HG03354 (cell line): ENCODE measurements at regions not wholly inside any gene's neighbourhood (a gene's known extent, or its start where the extent isn't known, plus 50 kb on each side); places are given as distances from the start of the nearest gene placed in this dataset.
"Not testable (repeated sequence)": the region's sequence is repeated elsewhere in the genome, so short reads cannot be mapped to it uniquely, and the experiment has no call there.

Source experiments
- ATAC-seq: cut with Tn5 transposase; IDR thresholded peaks from one replicate; pipeline ENCODE4 v1.9.1; 2021; ENCODE audit warnings: mild to moderate bottlenecking; ENCODE audit not compliant: unreplicated experiment, poor library complexity, severe bottlenecking

- no peak for ATAC-seq
Measured at GRCh38 chr3:110487840-110488239, 583.8 kb upstream of the NECTIN3 start.

GRCh38 chr3:110491413-110491812 lies 580.2 kb upstream of the NECTIN3 start:
- no peak for ATAC-seq

- ATAC-seq: no peak
Measured at GRCh38 chr3:110492876-110493275, 578.7 kb upstream of the NECTIN3 start.

GRCh38 chr3:110493438-110494092 lies 578.1 kb upstream of the NECTIN3 start:
- ATAC-seq: no peak

- no peak for ATAC-seq
Measured at GRCh38 chr3:110494093-110494490, 577.5 kb upstream of the NECTIN3 start.

- no peak for ATAC-seq
Measured at GRCh38 chr3:110494728-110495127, 576.9 kb upstream of the NECTIN3 start.

GRCh38 chr3:110495201-110495927 lies 576.3 kb upstream of the NECTIN3 start:
- ATAC-seq: no peak

- ATAC-seq: no peak
Measured at GRCh38 chr3:110504401-110504800, 567.2 kb upstream of the NECTIN3 start.

GRCh38 chr3:110504901-110505300 lies 566.7 kb upstream of the NECTIN3 start:
- no peak for ATAC-seq

- ATAC-seq: no peak
Measured at GRCh38 chr3:110506890-110507289, 564.7 kb upstream of the NECTIN3 start.

- ATAC-seq: not testable (repeated sequence)
Measured at GRCh38 chr3:110507570-110507969, 564.0 kb upstream of the NECTIN3 start.

GRCh38 chr3:110512961-110513360 lies 558.7 kb upstream of the NECTIN3 start:
- no peak for ATAC-seq

GRCh38 chr3:110518031-110518430 lies 553.6 kb upstream of the NECTIN3 start:
- ATAC-seq: no peak

- ATAC-seq: no peak
Measured at GRCh38 chr3:110519071-110519470, 552.5 kb upstream of the NECTIN3 start.

GRCh38 chr3:110521019-110521418 lies 550.6 kb upstream of the NECTIN3 start:
- no peak for ATAC-seq

GRCh38 chr3:110525558-110526064 lies 546.0 kb upstream of the NECTIN3 start:
- not testable (repeated sequence) for ATAC-seq

GRCh38 chr3:110526777-110527727 lies 544.6 kb upstream of the NECTIN3 start:
- no peak for ATAC-seq

- ATAC-seq: no peak
Measured at GRCh38 chr3:110528305-110529121, 543.1 kb upstream of the NECTIN3 start.

GRCh38 chr3:110530902-110531301 lies 540.7 kb upstream of the NECTIN3 start:
- ATAC-seq: no peak
